ENCODE measurements at regions not wholly inside any gene's neighbourhood (a gene's known extent, or its start where the extent isn't known, plus 50 kb on each side); places are given as distances from the start of the nearest gene placed in this dataset.

DNA sequence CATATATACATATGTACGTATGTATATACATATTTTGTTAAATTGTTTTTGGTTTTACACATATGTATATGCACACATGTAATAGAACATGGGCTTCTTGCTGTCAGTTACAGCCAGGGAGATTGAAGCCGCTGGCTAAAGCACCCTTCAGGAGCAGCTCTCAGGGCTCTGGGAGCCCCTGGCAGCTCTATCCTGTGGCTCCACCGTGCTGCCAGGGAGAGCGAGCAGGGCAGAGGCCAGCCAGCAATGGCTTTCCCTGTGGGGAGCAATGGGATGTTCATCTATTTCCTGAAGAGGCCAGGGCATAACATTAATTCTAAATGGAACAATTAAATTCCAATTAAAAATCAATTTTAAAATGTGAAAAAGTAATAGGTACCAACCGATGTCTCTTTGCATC lies 102.9 kb downstream of the PSMG1 start:
- no peak for DNase-seq (ENCODE audit: low read depth in 1 of 2, low spot score in 1 of 2)
- Histone ChIP-seq H3K9me3 (ENCODE audit: low read depth) (no peaks in the 10 kb centered on the region), H3K27me3 (no peaks in the 10 kb centered on the region), H3K27ac (no peak overlapping the region), H3K4me3 (no peak overlapping the region), H3K4me1 (ENCODE audit: low read depth) (no peaks in the 10 kb centered on the region), H3K36me3 (no peaks in the 10 kb centered on the region)
- TF ChIP-seq, protein P1, sequence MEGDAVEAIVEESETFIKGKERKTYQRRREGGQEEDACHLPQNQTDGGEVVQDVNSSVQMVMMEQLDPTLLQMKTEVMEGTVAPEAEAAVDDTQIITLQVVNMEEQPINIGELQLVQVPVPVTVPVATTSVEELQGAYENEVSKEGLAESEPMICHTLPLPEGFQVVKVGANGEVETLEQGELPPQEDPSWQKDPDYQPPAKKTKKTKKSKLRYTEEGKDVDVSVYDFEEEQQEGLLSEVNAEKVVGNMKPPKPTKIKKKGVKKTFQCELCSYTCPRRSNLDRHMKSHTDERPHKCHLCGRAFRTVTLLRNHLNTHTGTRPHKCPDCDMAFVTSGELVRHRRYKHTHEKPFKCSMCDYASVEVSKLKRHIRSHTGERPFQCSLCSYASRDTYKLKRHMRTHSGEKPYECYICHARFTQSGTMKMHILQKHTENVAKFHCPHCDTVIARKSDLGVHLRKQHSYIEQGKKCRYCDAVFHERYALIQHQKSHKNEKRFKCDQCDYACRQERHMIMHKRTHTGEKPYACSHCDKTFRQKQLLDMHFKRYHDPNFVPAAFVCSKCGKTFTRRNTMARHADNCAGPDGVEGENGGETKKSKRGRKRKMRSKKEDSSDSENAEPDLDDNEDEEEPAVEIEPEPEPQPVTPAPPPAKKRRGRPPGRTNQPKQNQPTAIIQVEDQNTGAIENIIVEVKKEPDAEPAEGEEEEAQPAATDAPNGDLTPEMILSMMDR (IDR thresholded peaks at IDR 0.05; ENCODE audit: low read depth, low read length): no peak

DNA sequence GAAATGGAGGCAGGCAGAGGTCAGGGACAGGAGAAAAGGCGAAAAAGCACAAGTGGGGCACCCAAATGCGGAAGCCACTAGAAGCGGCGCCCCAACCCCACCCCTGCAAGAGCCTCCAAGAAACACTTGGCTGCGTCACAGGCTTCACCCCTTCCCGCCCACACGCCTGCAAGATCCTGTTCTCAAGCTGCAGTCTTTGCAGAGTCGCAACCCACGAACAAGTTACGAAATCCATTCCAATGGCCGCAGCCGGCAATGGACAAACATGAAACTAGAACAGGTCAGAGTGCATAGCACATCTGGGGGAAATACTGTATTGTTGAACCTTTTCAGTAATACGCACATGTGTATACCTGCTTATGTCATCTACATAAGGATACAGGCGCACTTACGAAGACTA lies 103.6 kb downstream of the PSMG1 start:
- Histone ChIP-seq H3K4me3 (no peak overlapping the region), H3K27me3 (no peaks in the 10 kb centered on the region), H3K9me3 (ENCODE audit: low read depth) (no peaks in the 10 kb centered on the region), H3K27ac (no peak overlapping the region), H3K36me3 (no peaks in the 10 kb centered on the region), H3K4me1 (ENCODE audit: low read depth) (no peaks in the 10 kb centered on the region)
- TF ChIP-seq, protein P1 (IDR thresholded peaks at IDR 0.05; ENCODE audit: low read depth, low read length): no peak
- DNase-seq (ENCODE audit: low read depth in 1 of 2, low spot score in 1 of 2): peak in 1 of 2 donors; percentile 85

DNA sequence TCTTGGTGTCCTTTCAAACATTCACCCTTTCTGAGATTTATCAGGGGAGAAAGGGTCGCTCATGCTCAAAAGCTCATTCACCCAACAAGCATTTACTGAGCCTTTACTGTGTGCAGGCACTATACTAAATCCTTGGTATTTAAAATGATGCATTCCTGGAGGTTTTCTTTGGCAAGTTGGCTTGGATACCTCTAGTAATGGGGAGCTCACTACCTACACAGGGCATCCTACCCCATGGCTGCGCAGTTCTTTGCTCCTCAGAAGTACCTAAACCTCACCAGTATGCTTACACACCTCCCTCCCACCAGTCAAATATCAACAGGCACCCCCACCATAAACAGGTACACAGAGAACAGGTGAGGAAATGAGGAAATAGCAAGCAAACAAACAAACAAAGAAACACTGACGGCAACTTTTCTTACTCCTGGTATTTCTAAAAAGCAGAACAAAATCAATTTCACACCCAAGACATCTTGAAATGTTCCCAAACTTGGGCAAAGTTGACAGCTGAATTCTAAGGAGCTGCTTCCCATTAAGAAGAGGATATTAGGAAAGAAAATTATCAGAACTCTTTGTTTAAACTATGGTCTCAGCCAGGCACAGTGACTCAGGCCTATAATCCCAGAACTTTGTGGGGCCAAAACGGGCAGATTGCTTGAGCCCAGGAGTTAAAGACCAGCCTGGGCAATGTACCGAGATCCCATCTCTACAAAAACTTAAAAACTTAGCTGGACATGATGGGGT lies 104.8 kb downstream of the PSMG1 start:
- no peaks in the 10 kb centered on the region for H3K27me3 ChIP-seq
- no peaks in the 10 kb centered on the region for H3K9me3 ChIP-seq (ENCODE audit: low read depth)
- H3K4me3 ChIP-seq: no peak overlapping the region
- H3K27ac ChIP-seq: no peak overlapping the region
- no peaks in the 10 kb centered on the region for H3K36me3 ChIP-seq
- TF ChIP-seq, protein P1 (IDR thresholded peaks at IDR 0.05; ENCODE audit: low read depth, low read length): no peak
- no peaks in the 10 kb centered on the region for H3K4me1 ChIP-seq (ENCODE audit: low read depth)
- peak in 1 of 2 donors; percentile 56 for DNase-seq (ENCODE audit: low read depth in 1 of 2, low spot score in 1 of 2)

DNA sequence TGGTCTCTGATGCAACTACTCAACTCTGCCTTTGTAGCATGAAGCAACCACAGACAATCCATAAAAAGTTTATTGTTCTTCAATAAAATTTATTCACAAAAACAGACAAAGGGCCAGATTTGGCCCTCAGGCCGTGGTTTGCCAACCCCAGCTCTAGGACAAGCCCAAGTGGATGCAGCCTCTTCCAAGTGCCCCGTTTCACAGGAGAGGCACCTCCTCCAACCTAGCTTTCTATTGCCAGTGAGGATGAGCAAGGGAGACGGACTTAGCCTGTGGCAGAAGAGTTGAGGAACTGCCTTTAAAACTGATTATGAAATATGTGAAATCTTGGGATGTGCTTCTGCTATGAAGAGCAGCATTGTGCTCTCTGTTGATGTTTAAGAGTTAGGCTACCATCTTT lies 105.4 kb downstream of the PSMG1 start:
- no peaks in the 10 kb centered on the region for H3K4me1 ChIP-seq (ENCODE audit: low read depth)
- H3K27ac ChIP-seq: no peak overlapping the region
- no peaks in the 10 kb centered on the region for H3K9me3 ChIP-seq (ENCODE audit: low read depth)
- H3K36me3 ChIP-seq: no peaks in the 10 kb centered on the region
- TF ChIP-seq, protein P1 (IDR thresholded peaks at IDR 0.05; ENCODE audit: low read depth, low read length): no peak
- DNase-seq (ENCODE audit: low read depth in 1 of 2, low spot score in 1 of 2): no peak
- no peak overlapping the region for H3K4me3 ChIP-seq
- H3K27me3 ChIP-seq: no peaks in the 10 kb centered on the region

DNA sequence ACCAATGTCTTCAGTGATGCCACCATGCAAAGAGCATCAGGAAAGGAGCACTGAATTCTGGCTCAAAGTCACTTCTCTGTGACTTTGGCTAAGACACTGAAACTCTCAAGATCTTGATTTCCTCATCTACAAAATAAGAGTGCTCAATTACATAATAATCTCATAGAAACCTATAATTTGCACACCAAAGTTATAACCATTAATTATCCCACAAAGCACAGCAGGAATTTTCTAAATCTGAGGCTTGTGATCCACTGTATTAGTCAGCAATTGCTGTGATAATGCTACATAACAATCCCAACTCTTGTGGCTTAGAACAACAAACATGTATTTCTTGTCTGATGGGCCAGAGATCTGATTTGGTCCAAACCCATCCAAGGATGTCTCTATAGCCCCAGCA lies 108.7 kb downstream of the PSMG1 start:
- H3K36me3 ChIP-seq: no peaks in the 10 kb centered on the region
- H3K4me1 ChIP-seq (ENCODE audit: low read depth): peaks cover 6% of the 10 kb centered on the region
- DNase-seq (ENCODE audit: low read depth in 1 of 2, low spot score in 1 of 2): no peak
- no peak overlapping the region for H3K4me3 ChIP-seq
- H3K9me3 ChIP-seq (ENCODE audit: low read depth): no peaks in the 10 kb centered on the region
- TF ChIP-seq, protein P1 (IDR thresholded peaks at IDR 0.05; ENCODE audit: low read depth, low read length): no peak
- no peak overlapping the region for H3K27ac ChIP-seq
- no peaks in the 10 kb centered on the region for H3K27me3 ChIP-seq

Measured in cardiac muscle cell (in vitro differentiated cells and primary cell).